ENCODE measurements at regions not wholly inside any gene's neighbourhood (a gene's known extent, or its start where the extent isn't known, plus 50 kb on each side); places are given as distances from the start of the nearest gene placed in this dataset.
A peak's percentile ranks its signal among the peaks of the same experiment; 100 is the strongest.
"Not testable (repeated sequence)": the region's sequence is repeated elsewhere in the genome, so short reads cannot be mapped to it uniquely, and the experiment has no call there.

- no peak overlapping the region for H3K4me3 ChIP-seq (ENCODE audit: low read depth, low read length)
- DNase-seq (ENCODE audit: low read depth), result no peak
These were observed 479.7 kb downstream of the TBC1D32 start for GRCh38 chr6:120854583-120854982.

- no peak for DNase-seq (ENCODE audit: low read depth)
These were observed 480.8 kb downstream of the TBC1D32 start for GRCh38 chr6:120853489-120853888.

GRCh38 chr6:120852293-120852849 is 481.9 kb downstream of the TBC1D32 start:
- no peak overlapping the region for H3K4me3 ChIP-seq (ENCODE audit: low read depth, low read length)
- no peak for DNase-seq (ENCODE audit: low read depth)

More at GRCh38 chr6:120853489-120853888, 480.8 kb downstream of the TBC1D32 start:
- no peak overlapping the region for H3K4me3 ChIP-seq (ENCODE audit: low read depth, low read length)

GRCh38 chr6:120826253-120826652 is 508.0 kb downstream of the TBC1D32 start:
- H3K4me3 ChIP-seq (ENCODE audit: low read depth, low read length), result no peak overlapping the region
- no peak for DNase-seq (ENCODE audit: low read depth)

GRCh38 chr6:120816794-120817193 is 517.5 kb downstream of the TBC1D32 start:
- DNase-seq (ENCODE audit: low read depth), result no peak
- no peak overlapping the region for H3K4me3 ChIP-seq (ENCODE audit: low read depth, low read length)

GRCh38 chr6:120805276-120805675 is 529.0 kb downstream of the TBC1D32 start:
- no peak overlapping the region for H3K4me3 ChIP-seq (ENCODE audit: low read depth, low read length)
- no peak for DNase-seq (ENCODE audit: low read depth)

GRCh38 chr6:120804612-120805011 is 529.7 kb downstream of the TBC1D32 start:
- no peak overlapping the region for H3K4me3 ChIP-seq (ENCODE audit: low read depth, low read length)
- DNase-seq (ENCODE audit: low read depth), result no peak

- H3K4me3 ChIP-seq (ENCODE audit: low read depth, low read length), result no peak overlapping the region
These were observed 547.6 kb downstream of the TBC1D32 start for GRCh38 chr6:120786682-120787081.

GRCh38 chr6:120786256-120786655 is 548.0 kb downstream of the TBC1D32 start:
- DNase-seq (ENCODE audit: low read depth), result no peak

More at GRCh38 chr6:120786682-120787081, 547.6 kb downstream of the TBC1D32 start:
- DNase-seq (ENCODE audit: low read depth), result no peak

GRCh38 chr6:120785459-120786086 is 548.7 kb downstream of the TBC1D32 start:
- no peak overlapping the region for H3K4me3 ChIP-seq (ENCODE audit: low read depth, low read length)
- no peak for DNase-seq (ENCODE audit: low read depth)

More at GRCh38 chr6:120786256-120786655, 548.0 kb downstream of the TBC1D32 start:
- H3K4me3 ChIP-seq (ENCODE audit: low read depth, low read length), result no peak overlapping the region

GRCh38 chr6:120779441-120779840 is 554.8 kb downstream of the TBC1D32 start:
- H3K4me3 ChIP-seq (ENCODE audit: low read depth, low read length), result no peak overlapping the region
- no peak for DNase-seq (ENCODE audit: low read depth)

GRCh38 chr6:120775698-120776097 is 558.6 kb downstream of the TBC1D32 start:
- no peak overlapping the region for H3K4me3 ChIP-seq (ENCODE audit: low read depth, low read length)
- no peak for DNase-seq (ENCODE audit: low read depth)

- peak; percentile 27 for DNase-seq (ENCODE audit: low read depth)
- H3K4me3 ChIP-seq (ENCODE audit: low read depth, low read length), result no peak overlapping the region
These were observed 560.0 kb downstream of the TBC1D32 start for GRCh38 chr6:120774275-120774674.

GRCh38 chr6:120771019-120771418 is 563.3 kb downstream of the TBC1D32 start:
- H3K4me3 ChIP-seq (ENCODE audit: low read depth, low read length), result no peak overlapping the region
- no peak for DNase-seq (ENCODE audit: low read depth)

GRCh38 chr6:120764312-120764711 is 570.0 kb downstream of the TBC1D32 start:
- no peak for DNase-seq (ENCODE audit: low read depth)
- H3K4me3 ChIP-seq (ENCODE audit: low read depth, low read length), result no peak overlapping the region

GRCh38 chr6:120759570-120759969 is 574.7 kb downstream of the TBC1D32 start:
- no peak overlapping the region for H3K4me3 ChIP-seq (ENCODE audit: low read depth, low read length)
- DNase-seq (ENCODE audit: low read depth), result no peak

GRCh38 chr6:120748574-120748973 is 585.7 kb downstream of the TBC1D32 start:
- not testable (repeated sequence) for H3K4me3 ChIP-seq (ENCODE audit: low read depth, low read length); DNase-seq (ENCODE audit: low read depth)

GRCh38 chr6:120736740-120737139 is 597.5 kb downstream of the TBC1D32 start:
- no peak for DNase-seq (ENCODE audit: low read depth)

GRCh38 chr6:120735641-120736040 is 598.6 kb downstream of the TBC1D32 start:
- H3K4me3 ChIP-seq (ENCODE audit: low read depth, low read length), result no peak overlapping the region
- no peak for DNase-seq (ENCODE audit: low read depth)

More at GRCh38 chr6:120736740-120737139, 597.5 kb downstream of the TBC1D32 start:
- H3K4me3 ChIP-seq (ENCODE audit: low read depth, low read length), result no peak overlapping the region

- no peak overlapping the region for H3K4me3 ChIP-seq (ENCODE audit: low read depth, low read length)
- DNase-seq (ENCODE audit: low read depth), result no peak
These were observed 623.0 kb downstream of the TBC1D32 start for GRCh38 chr6:120711255-120711654.

GRCh38 chr6:120700001-120700400 is 634.3 kb downstream of the TBC1D32 start:
- no peak overlapping the region for H3K4me3 ChIP-seq (ENCODE audit: low read depth, low read length)
- no peak for DNase-seq (ENCODE audit: low read depth)
